ENCODE measurements at regions not wholly inside any gene's neighbourhood (a gene's known extent, or its start where the extent isn't known, plus 50 kb on each side); places are given as distances from the start of the nearest gene placed in this dataset.
A peak's percentile ranks its signal among the peaks of the same experiment; 100 is the strongest.

- WGBS, 4 donors = 61 to 68% (median 66%) methylated on average over 7 of the region's 7 CpGs
- intact Hi-C loops (cut with DNase I) = no loop called here
- Histone ChIP-seq H3K4me1 (peaks cover 0 to 32% (median 10%) of the 10 kb centered on the region in 12 donors), H3K4me3 (no peak overlapping the region), H3K27me3 (peaks cover 0 to 3% (median 0%) of the 10 kb centered on the region in 9 donors), H3K9me3 (no peaks in the 10 kb centered on the region), H3K27ac (peak overlapping the region in 1 of 12 donors; percentile 39), H3K36me3 (no peaks in the 10 kb centered on the region)
- peak in 1 of 4 donors; percentile 7 for ATAC-seq
- DNase-seq = no peak
- TF ChIP-seq POLR2A (IDR thresholded peaks at IDR 0.05) = no peak
- TF ChIP-seq, protein P1, sequence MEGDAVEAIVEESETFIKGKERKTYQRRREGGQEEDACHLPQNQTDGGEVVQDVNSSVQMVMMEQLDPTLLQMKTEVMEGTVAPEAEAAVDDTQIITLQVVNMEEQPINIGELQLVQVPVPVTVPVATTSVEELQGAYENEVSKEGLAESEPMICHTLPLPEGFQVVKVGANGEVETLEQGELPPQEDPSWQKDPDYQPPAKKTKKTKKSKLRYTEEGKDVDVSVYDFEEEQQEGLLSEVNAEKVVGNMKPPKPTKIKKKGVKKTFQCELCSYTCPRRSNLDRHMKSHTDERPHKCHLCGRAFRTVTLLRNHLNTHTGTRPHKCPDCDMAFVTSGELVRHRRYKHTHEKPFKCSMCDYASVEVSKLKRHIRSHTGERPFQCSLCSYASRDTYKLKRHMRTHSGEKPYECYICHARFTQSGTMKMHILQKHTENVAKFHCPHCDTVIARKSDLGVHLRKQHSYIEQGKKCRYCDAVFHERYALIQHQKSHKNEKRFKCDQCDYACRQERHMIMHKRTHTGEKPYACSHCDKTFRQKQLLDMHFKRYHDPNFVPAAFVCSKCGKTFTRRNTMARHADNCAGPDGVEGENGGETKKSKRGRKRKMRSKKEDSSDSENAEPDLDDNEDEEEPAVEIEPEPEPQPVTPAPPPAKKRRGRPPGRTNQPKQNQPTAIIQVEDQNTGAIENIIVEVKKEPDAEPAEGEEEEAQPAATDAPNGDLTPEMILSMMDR (IDR thresholded peaks at IDR 0.05) = no peak
Observed at GRCh38 chr6:111951497-111952085, 78.3 kb upstream of the FYN start.

GRCh38 chr6:111952274-111952673, 79.0 kb upstream of the FYN start:
- Histone ChIP-seq H3K9me3 (no peaks in the 10 kb centered on the region), H3K36me3 (no peaks in the 10 kb centered on the region), H3K4me1 (peaks cover 0 to 32% (median 10%) of the 10 kb centered on the region in 12 donors), H3K4me3 (no peak overlapping the region), H3K27me3 (peaks cover 0 to 3% (median 0%) of the 10 kb centered on the region in 9 donors), H3K27ac (no peak overlapping the region)
- WGBS, 4 donors = 53 to 60% (median 56%) methylated on average over 5 of the region's 5 CpGs
- TF ChIP-seq POLR2A (IDR thresholded peaks at IDR 0.05) = no peak
- TF ChIP-seq, protein P1 (IDR thresholded peaks at IDR 0.05) = no peak
- no peak for ATAC-seq
- intact Hi-C loops (cut with DNase I) = no loop called here
- DNase-seq = no peak

GRCh38 chr6:111952821-111953540, 79.7 kb upstream of the FYN start:
- no peaks in the 10 kb centered on the region for H3K36me3 ChIP-seq
- TF ChIP-seq, protein P1 (IDR thresholded peaks at IDR 0.05) = no peak
- TF ChIP-seq POLR2A (IDR thresholded peaks at IDR 0.05) = no peak
- no peaks in the 10 kb centered on the region for H3K9me3 ChIP-seq
- no peak overlapping the region for H3K4me3 ChIP-seq
- peaks cover 0 to 32% (median 10%) of the 10 kb centered on the region in 12 donors for H3K4me1 ChIP-seq
- intact Hi-C loops (cut with DNase I) = no loop called here
- WGBS, 4 donors = 84 to 88% (median 86%) methylated on average over 4 of the region's 4 CpGs
- H3K27me3 ChIP-seq = peaks cover 0 to 3% (median 0%) of the 10 kb centered on the region in 9 donors
- DNase-seq (no peak), ATAC-seq (peak in 1 of 4 donors; percentile 31)
- H3K27ac ChIP-seq = no peak overlapping the region

DNA sequence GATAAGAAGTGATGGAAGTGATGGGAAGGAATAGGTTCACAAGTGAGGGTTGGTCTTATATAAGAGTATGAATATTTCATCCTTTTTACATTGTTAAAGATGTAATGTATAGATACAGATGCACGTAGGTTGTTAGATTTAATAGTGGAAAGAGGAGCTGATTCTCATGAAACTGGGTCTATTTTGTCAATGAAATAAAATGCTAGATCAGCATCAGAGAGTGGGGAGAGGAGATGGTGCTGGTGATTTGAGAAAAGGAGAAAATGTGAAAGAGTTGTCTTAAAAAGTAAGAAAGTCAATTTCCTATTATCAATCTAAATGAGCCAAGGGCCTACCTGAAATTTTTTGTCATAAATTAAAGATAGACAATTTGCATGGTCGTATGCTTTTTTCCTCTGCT, 82.8 kb upstream of the FYN start:
- intact Hi-C loops (cut with DNase I) = no loop called here
- TF ChIP-seq, protein P1 (IDR thresholded peaks at IDR 0.05) = no peak
- TF ChIP-seq POLR2A (IDR thresholded peaks at IDR 0.05) = no peak

More for the DNA sequence above, 82.8 kb upstream of the FYN start:
- Histone ChIP-seq H3K27ac (no peak overlapping the region), H3K27me3 (peaks cover 0 to 3% (median 0%) of the 10 kb centered on the region in 9 donors), H3K9me3 (no peaks in the 10 kb centered on the region), H3K4me3 (no peak overlapping the region), H3K4me1 (peaks cover 0 to 38% (median 6%) of the 10 kb centered on the region in 12 donors), H3K36me3 (no peaks in the 10 kb centered on the region)
- no peak for ATAC-seq
- WGBS, 4 donors = 84 to 88% (median 87%) methylated on average over 2 of the region's 2 CpGs
- DNase-seq = no peak

All from heart left ventricle (tissue), 16 donors.